HG02973 (cell line): ENCODE measurements at regions not wholly inside any gene's neighbourhood (a gene's known extent, or its start where the extent isn't known, plus 50 kb on each side); places are given as distances from the start of the nearest gene placed in this dataset.

Experiments
- ATAC-seq: cut with Tn5 transposase; IDR thresholded peaks from one replicate; pipeline ENCODE4 v1.9.1; 2021; ENCODE audit warnings: moderate library complexity; ENCODE audit not compliant: unreplicated experiment

DNA sequence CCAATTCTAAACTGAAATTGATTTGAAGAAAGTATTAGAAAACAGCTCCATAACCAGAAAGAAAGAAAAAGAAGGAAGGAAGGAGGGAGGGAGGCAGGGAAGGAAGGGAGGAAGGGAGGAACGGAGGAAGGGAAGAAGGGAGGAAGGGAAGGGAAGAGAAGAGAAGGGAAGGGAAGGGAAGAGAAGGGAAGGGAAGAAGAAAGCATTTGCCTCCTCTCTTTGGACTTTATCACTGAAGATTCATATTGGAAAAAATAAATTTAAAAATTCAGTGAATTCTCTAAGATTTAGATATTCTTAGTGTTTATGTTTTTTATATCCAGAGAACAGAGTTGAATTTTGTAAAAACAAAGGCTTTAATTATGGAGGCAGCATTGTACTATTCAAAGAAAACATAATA is 68.5 kb upstream of the NXT1 start:
- ATAC-seq, result no peak

DNA sequence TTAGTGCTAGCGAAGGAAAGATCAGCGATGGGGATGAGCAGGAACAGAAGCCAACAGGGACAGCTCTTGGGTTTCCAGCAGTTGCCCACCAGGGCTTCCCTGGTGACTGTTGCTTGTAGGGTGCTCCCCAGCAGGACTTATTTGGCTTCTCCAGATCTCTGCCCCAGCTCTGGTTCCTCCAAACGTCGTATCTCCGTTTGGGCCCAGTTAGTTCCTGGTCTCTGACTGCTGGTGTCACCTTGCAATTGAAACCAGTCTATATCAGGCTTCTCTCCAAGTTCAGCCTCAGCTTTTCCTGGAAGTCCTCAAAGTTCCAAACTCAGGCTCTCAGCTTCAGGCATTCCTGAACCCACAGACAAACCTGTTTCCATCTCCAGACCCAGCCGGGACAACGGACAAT is 70.8 kb upstream of the NXT1 start:
- ATAC-seq, result no peak

DNA sequence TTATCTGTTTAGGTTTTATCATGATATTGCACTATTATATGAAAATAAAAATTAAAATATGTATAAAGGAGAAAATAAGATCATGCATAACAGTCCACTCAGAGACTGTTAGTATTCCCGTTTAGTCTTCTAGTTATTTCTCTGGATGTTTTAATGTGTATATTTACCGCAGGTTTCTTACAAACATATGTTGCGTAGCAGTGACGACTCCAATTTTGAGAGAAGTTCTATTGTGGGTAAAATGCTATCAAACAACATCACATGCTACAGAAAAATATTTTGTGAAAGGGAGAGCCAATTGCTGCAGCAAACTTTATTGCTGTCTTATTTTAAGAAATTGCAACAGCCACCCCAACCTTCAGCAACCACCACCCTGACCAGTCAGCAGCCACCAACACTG is 72.4 kb upstream of the NXT1 start:
- ATAC-seq, result no peak

DNA sequence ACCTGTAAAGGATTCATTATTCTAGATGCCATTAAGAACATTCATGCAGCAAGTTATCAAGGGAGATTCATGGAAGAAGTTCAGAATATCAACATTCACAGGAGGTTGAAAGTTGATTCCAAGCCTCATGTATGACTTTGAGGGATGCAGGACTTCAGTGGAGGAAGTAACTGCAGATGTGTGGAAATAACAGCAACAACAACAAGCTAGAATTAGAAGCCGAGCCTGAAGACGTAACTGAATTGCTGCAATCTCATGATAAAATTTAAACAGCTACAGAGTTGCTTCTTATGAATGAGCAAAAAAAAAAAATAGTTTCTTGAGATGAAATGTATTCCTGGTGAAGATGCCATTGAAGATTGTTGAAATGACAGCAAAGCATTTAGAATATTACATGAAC is 73.3 kb upstream of the NXT1 start:
- ATAC-seq, result no peak

DNA sequence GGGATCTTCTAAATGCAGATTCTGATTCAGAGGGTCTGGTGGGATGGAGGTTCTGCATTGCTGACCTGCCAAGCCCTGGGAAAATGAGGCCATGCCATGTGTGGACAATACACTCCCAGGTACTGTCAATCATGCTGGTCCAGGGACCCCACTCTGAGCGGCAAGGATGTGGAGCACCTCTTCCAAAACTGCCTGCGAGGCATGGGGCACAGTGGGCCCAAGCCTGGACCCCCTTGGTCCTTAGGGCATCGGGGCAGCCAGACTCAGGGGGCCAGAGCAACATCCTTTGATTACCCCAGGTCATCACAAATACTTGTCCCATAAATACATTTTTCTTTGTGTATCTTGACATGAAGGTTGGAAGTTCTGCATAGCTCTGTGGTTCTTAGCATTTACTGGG is 76.8 kb upstream of the NXT1 start:
- no peak for ATAC-seq

DNA sequence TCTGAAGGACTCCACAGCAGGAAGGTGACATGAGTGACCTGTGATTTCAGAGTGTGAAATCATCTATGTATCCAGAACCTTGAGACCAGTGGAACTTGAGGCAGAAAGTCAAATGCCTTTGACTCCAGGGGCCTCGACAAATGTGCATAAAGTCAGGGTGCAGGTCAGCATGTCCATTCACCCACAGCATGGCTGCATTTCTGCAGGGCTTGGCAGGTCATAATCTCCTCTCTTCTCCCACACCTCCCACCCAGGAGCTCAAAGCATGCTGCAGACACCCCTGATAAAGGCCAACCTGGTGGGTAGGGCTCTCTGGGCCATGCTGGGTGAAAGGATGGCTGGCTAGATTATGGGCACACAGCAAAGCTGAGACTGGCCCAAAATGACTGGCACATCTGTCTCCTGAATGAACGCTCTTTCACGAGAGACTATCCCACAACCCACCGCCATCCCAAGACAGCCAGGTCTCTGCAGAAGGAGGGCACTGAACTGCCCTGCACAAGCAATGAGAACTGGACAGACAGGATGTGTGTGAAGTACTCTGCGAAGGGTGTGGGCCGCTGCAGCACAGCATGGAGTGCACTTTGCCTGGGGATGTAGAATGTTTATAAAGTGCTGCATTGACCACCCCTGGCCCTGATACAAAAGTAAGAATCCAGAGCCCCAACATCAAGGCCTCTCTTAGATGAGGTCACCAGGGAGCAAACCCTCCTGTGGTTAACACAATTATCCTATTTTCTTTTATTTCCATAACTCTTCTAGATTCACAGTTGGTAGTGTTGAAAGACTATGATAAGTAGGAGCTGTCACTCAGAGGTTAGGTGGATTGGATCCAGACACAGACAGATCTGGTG is 78.2 kb upstream of the NXT1 start:
- no peak for ATAC-seq

DNA sequence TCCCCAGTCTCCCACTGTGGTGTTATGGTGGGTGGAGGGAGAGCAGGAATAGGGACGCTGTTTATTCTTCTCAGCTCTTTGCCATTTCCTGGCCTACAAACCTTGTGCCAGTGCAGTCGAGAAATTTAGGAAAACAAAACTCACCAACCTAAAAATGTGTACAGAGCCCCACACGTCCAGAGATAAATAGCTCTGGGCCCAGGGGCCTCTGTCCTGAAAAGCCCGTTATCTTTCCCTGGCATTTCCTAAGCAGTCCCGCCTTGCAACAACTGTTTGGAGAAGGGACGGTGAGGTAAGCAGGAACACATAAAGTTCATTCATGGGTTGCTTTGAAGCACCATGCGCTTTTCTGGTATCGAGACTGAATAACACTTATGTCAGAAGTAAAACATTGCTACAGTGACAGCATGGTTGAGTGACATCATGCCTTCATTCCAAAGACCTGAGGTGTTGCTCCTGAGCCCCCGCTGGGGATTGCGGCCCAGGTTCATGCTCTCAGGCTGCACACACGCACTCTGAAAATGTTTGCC is 80.1 kb upstream of the NXT1 start:
- no peak for ATAC-seq

DNA sequence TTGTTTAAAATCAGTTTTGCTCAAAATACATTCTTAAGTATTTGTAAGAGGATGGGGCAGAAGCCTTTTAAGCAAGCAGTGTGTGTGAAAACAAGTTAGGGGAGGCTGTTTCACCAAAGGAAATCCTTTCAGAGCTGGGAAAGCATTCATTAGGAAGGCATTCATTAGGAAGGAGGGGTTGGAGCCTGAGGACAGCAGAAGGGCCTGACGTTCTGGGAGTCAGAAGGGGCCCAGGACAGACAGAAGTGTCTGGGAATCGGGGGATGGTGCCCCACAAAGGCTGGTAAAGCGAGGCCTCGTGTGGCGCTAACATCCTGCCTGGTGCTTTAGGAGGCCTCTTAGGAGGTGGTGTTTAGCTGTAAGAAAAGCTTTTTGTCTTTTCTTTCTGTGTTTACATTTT is 80.6 kb upstream of the NXT1 start:
- no peak for ATAC-seq

DNA sequence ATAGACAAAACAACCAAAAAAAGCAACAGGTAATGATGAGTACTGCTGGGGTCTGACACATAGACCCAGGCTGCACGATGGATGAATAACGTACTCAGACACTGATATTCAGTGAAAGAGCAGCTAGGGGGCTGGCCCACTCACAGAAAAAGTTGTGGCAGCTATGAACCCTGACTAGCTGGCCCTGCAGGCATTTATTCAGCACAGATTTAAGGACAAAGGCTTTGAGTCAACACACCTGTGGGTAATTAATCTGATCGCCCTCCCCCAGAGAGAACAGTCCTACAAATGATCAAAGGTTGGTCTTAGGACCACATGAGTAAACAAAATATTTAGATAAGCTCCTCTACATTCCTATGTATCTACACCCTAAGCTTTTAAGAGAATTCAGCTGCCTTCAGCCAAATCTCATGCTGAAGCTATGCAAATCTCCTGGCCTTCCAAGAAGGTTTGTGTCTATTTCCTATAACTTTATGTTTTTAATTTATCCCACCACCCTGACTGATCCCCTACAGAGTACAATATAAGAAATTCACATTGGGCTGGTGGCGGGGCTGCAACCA is 81.7 kb upstream of the NXT1 start:
- ATAC-seq, result no peak

DNA sequence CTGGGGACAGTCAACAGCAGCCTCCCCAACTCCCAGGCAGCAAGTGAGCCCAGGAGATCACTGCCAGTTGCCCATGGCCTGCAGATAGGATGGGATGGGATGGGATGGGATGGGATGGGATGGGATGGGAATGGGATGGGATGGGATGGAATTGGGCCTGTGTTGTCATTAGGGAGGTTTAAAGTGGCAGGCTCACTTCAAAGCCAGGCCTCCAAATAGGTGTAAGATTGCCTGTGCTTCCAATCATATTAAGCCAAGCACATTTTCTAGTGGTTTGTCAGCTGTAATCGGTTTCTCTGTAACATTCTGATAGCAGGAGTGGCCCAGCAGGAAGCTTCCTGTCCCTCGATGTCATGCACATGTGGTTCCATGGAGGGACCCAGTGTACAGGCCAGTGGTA is 82.7 kb upstream of the NXT1 start:
- no peak for ATAC-seq

DNA sequence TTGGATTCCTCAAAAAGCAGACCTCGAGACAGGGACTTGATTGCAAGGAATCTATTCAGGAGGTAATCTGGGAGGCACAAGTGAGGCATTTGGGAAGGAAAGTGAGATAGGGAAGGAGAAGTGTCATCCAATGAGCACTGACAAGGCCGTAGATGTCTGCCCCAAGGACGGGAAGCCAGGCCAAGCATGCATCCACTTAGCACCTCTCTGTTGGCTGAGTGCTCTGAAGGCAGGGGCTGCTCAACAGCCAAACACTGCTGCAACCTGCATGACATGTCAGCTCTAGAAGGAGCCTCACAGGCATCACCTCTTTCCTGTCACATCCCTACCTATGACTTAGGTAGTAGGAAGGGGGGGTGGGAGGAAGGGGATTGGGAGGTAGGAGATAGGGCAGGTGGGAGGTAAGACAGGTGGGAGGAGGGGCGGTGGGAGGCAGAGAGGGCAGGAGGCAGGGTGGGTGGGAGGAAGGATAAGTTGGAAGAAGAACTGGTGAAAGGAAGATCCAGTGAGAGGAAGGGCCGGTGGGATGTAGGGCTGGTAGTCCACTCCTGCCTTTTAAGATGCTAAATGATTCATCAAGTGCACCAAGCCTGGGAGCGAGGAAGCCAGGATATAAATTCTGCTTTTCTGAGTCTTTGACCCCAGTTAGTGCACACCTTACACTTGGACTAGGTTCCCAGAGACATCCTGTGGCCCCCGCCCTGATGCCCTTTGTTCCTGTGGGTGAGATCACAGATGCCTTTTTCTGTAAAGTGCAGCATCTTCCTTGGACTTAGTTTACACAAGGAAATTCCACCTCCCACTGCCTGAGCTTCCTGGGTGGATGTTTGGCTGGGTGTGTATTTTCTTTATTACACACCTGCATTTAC is 83.8 kb upstream of the NXT1 start:
- ATAC-seq, result no peak

DNA sequence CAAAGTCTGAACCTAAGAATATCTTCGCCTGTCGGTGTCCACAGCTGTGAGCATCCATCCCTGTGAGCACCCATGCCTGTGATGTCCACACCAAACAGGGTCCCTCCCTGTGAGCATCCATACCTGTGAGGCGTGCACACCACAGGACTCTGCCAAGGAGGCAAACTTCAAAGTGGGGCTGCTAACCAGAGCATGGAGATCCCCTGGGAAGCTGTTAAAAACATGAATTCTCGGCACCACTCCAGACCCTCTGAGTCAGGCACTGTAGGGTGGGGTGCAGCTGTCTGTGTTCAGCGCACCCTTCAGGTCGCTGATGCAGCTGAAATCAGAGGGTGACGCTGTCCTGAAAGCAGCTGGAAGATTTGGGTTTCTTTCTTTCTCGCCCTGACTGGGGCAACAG is 85.4 kb upstream of the NXT1 start:
- ATAC-seq, result no peak

DNA sequence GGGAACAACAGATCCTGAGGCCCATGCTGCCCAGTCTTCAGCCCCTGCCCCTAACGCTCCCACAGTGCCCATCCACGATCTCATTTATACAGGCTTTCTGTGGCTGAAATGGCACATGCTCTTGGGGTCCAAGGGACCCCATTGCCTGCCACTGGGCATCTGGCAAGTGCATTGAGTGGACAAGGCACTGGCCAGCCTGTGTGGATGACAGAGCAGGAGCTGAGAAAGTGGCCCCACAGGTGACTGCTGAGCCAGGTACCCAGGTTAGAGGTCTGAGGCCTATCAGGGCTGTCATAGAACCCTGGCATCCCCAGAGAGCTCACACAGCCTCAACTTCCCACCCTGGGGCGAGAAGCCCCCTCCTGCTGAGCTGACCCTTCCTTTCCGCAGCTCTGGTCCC is 86.0 kb upstream of the NXT1 start:
- no peak for ATAC-seq

DNA sequence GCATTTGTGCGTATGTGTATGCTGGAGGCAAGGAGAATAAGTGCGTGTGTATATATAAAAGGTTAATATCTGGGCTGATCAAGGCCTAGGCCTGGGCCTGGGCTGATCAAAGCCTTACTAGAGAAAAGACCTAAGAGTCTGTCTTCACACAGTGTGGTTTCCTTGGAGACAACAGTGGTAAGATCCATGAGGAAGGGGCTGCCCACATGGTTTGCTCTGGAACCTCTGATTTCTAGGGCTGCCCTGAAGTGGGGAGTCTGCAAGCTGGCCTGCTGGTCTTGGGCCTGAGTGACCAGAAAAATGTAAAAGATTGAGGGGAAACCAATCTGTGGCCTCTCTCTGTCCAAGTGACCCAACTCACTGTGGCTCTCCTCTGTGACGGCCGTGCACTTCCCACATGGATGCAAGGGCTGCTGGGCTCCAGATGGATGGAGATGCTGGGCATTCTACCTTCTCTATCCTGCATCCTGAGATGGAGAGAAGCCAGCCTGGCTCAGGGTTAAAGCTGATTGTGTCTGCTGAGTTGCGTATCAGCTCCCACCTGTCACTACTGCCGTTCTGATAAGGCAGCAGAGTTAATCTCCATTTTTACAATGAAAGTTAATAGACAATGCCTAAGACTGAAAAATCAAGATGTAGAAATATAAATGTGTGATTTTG is 90.3 kb upstream of the NXT1 start:
- no peak for ATAC-seq

DNA sequence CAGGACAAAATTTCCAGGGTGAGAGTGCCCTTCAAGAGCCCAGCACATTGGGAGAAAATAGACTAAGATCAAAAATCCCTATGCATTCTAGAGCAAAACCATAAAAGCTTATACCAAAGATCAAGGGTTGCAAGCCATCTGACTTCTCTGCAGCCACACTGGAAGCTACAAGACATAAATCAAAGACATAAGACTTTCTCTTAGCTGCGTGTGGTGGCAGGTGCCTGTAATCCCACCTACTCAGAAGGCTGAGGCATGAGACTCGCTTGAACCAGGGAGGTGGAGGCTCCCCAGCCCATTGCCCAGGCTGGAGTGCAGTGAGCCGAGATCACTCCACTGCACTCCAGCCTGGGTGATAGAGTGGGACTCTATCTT is 91.9 kb upstream of the NXT1 start:
- ATAC-seq, result no peak

DNA sequence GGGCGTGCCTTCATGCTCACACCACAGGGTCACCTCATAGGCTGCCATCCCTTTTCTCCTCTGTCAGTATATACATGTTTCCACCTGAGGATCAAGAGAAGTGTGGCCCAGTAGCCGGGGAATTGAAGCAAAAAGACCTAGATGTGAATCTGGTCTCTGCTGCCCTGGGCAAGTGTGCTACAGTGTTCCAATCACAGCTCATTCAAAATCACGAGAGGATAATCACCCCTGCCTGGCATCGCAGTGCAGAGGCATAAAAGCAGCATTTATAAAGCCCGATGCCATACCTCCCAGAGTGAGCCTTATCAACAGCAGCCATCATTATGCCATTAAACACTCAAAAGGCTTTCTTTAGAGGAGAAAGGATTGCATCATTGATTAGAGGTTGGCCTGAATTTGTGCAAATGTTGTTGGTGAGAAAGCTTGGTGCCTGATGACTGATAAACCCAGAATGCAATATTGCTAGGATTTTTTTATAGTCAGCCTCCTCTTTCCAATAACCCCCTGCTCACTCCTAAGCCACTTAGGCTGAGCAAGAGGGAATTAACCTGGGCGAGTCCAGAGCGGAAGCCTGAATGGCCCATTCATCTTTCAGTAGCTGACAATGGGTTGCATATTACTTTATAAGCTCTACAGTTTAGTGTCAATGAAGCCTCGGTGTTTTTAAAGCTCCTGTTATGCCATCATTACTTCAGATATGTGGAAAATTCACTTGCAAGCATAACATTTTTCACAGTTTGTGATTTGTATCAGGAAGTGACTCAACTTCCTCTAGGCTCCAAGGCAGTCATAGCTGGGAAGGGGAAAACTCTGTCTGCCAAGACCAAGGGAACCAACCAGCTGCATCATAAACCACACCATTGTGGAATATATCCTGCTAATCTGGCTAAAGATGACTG is 92.5 kb upstream of the NXT1 start:
- ATAC-seq, result no peak

DNA sequence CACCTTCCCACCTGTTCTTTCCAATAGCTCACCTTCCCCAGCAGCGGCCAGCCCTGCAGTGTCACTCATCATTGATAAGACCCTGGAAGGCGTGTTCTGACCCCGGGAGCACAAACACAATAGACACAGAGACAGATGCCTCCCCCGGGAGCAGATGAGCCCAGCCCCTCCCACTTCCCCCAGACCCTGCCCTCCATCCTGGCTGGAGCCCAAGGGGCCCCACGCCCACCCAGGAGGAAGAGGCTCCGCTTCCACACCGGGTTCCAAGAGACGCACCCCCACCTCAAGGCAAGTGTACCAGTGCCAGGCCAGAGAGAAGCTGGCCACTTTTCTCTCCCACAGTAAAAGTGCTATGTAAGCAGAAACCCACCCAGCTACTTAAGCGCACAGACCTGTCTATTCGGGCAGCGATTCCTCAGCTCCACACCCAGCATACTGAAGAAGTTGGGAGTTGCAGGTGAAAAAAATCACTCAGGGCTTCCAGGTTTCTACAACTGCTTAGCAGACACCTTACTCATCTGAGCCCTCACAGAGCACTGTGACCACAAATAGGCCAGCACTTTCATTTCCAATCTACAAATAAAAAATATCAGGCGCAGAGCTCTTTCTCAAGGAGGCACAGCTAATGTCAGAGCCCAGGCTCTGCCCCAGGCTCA is 93.4 kb upstream of the NXT1 start:
- ATAC-seq, result no peak

DNA sequence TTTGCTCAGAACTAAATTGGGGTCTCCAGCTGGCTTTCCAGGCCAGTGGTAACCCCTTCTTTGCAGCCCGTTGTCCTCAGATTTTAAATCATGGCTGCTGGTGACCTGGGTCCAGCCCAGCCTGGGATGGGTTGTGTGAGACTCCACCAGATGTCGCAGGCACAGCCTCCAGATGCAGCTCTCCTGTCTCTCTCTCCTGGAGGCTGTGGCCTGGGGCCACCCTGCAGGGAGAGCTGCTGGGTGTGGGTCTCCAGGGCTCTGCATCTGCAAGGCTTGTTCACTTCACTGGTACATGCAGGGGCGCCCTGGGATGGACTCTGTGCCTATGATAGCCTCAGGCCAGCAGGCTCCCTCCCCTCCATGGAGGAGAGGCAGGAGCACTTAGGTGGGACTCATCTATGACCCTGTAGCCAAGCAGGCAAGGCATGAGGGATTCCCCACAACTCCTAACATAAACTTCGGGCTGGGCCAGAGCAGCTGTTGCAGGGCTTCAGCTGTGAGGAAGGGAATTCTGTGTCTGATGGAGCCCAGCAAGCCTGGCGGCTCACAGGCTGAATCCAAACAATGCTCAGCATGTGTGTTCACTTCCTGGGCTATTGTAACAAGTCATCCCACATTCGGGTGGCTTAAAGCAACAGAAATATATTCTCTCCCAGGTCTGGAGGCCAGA is 94.7 kb upstream of the NXT1 start:
- no peak for ATAC-seq

DNA sequence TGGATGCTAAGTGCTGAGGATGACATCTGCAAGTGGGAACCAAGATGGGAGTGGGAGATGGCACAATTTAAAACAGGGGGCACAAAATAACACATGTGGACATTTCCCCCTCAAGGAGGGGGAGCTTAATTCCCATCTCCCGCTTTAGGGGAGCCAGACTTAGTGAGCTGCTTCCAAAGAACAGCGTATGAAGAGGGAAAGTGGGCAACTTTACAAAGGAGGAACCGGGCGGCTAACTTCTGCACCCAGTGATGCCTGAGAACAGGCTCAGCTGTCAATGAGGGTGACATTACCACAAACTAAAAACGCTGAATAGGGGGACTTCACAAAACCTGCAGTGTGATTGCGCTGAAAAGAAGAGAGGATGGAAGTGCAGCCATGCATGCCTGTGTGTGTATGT is 95.5 kb upstream of the NXT1 start:
- ATAC-seq, result no peak
